Amygdala (tissue), 56 donors: ENCODE measurements at regions not wholly inside any gene's neighbourhood (a gene's known extent, or its start where the extent isn't known, plus 50 kb on each side); places are given as distances from the start of the nearest gene placed in this dataset.

Source experiments
- DNase-seq, 56 donors: peaks; one replicate each; lab custom pipeline; 2025; lab: John Stamatoyannopoulos, UW

DNA sequence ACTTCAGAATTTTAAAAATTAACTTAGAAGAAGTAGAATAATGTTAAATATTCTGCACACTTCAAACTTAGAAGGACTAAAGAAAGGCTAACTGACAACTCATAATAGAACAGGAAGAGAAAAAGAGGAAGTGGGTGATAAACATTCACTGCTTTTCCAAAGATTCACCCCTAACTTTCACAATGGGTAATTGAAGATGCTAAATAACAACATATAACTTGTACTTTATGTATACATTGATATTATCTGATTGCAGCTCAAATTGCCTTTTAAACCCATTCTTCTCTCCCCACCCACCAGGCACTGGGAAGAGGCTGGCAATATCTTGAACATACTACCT, 376.6 kb downstream of the EFNA5 start:
- DNase-seq = no peak

DNA sequence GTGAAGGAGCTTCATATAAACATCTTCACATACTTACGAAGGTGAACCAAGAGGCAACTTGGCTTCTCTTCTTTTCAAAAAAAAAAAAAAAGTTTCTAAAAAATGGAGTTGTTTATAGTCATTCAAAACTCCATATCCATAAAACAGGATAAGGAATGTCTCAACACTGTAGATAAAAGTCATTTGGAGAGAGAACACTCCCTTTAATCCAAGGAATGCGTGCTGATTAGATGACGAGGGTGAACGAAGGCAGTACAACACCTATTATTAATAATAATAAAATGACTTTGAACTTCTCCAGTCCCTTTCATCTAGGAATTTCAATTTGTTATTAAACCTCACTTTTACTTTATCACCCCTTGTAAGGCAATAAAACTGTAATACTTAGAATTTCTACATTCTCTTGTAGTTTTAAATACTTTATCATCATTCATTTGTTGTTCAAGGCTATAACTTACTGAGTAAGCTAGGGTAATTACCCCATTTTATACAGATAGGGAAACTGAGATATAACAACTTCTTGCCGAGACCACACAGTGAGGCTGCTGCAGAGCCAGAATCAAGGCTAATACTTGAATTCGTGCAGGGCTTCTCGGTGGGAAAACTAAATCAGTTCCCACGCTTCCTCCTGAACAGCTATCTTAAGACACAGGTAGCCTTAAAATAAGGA, 377.1 kb downstream of the EFNA5 start:
- no peak for DNase-seq

DNA sequence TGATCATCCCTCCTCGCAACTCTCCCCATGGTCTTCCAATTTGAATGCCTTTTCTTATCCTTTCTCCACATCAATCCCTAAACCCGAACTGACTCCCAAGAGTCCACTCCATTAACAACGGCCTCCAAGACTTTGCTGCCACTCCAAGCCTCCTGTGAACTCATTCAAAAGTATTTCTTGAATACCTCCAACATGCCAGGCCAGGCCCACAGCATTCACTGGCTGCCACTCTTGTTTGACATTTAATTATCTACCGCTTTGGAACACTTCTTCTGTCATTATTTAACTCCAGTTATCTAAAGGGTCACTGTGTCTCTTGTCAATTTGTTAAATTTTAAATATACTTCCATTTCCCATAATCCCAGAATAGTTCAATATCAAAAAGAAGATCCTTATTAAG, 378.9 kb downstream of the EFNA5 start:
- DNase-seq = no peak

DNA sequence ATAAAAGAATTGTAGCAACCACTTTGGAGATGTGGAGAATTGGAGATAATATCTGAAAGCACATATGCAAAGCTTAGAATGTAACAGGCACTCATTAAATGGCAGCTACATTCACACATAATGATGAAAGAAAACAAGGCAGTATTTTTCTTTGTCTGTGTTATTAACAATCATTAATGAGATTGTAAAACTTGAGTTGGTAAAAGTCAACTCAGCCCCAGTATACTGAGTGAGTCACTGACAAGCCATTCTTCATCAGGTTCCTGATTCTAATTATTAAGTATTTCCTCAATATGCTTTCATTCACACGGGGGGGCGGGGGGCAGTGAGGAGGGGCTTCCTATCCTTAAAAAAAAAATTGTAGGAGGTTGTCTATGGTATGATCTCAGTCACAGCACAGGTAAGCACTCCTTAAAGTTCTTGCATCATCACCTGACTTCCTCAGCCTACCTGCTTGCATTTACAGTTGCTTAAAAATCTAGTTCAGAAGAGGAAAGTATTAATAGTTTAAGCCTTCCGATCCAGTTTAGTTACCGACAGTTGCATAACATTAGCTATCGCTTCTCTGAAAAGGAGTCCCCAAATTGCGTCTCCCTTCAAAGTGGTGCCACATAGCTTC, 379.8 kb downstream of the EFNA5 start:
- no peak for DNase-seq

DNA sequence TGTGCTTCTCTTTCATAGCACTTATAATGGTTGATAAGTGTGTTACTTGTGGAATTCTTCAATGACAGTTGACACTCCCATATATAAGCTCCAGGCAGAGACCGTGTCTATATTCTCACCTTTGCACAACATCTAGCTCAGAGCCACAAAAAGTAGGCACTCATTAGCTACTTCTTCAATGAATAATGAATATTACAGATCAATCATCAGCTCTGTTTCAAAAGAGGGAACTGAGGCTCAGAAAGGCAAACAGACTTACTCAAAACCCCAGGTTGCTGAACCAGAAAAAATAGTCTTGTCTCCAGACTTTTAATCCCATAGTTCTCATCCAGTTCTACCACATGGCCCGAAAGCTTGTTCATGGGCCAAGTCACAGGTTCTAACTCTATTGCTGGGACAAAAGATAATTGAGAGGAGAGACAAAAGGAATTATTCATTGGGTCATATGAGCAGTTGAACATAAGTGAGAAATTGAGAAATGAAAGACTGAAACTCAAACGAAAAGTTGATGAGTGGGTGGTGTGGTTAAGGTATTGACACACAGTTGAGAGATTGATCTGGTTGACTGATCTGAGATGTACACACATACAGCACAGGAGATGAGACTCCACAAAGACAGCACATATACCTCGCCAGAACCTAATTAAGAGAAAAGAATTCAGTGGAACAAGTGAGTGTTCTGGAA, 381.6 kb downstream of the EFNA5 start:
- DNase-seq = no peak

DNA sequence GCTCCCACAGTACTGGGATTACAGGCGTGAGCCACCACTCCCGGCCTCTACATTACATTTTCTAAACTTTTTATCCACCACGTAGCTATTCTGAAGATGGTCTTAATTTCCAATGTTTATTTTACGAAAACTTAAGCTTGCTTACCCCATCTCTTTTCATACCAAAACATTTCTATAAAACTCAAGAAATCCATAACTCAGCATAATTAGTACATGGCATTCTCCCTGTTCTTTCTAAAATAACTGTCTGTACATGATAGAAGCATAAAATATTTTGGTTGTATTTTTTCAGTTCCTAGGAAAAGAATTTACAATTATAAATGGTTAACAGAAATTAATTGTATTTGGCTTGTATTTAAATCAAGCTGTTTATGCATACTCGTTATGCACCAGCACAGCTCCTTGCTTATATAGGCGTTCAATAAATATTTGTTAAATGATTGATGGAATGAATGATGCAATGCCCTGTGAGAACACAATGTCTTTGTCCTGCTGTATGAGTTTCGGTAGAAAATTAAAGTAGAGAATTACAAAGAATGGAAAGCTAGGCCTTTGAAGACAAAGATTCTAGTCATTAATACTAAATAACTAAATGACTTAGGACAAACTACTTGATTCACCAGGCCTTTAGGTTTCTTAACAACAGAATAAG, 384.2 kb downstream of the EFNA5 start:
- DNase-seq = no peak

DNA sequence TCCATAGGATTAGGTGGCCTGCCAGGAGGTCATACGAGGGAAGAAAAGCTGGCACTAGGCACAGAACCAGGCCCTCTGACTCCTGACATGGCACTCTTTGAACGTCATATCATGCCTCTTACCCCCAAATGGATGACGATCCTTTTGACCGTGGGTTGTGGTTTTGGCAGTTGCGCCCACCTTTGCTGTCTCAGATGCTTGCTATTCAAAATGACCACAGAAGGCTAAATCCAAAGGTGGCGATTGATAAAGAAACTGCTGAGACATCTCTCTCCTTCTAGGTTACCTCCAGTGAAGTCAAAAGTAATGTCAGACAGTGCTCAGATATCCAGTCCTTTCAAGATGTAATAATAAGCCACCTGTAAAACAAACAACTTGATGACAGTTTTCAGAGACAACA, 385.0 kb downstream of the EFNA5 start:
- DNase-seq = no peak

DNA sequence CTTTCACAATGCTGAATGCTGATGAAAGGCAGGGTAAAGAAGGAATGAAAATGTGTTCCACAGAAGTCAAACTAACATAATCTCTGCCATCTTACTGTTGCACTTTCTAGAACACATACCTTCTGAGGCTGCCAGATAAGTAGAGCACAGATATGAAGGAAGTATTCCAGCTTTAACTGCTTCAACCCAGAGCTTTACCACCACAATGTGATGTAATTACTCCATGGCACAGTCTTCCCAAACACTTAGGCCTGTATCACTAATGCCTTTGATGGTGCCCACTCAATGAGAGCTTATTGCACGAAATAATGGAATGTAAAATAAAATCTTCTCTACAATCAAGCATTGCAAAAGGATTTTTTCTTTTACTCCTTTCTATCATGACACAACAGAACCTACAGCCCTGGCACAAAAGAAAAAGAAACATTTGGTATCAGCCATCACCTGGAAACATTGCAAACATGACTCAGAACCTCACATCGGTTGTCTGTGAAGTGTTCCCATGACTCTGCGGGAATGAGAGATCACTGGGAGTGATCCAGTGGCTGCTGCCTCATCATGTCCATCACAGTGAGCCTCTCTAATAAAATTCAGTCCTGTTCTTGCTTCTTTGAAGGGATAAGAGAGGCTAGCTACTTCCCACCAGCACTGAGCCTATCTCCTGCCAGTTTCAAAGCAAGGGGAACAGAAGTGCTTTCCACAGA, 385.8 kb downstream of the EFNA5 start:
- DNase-seq = no peak

DNA sequence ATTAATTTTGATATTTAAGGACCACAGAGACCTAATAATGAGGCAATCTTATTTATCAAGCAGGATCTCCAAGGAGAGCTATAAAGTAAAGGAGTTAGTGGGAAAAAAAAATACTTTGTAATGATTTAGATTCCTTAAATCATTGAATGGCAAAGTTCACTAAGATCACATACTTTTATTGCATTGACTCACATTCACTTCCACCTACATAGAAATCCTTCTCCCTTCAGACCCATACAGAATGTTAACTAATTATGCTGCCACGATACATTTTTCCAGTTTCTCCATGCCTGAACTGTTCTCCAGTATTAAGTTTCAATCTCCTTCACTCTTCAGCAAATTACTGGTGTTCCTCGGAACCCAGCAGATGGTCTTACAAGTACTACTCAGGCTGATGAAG, 388.7 kb downstream of the EFNA5 start:
- no peak for DNase-seq

DNA sequence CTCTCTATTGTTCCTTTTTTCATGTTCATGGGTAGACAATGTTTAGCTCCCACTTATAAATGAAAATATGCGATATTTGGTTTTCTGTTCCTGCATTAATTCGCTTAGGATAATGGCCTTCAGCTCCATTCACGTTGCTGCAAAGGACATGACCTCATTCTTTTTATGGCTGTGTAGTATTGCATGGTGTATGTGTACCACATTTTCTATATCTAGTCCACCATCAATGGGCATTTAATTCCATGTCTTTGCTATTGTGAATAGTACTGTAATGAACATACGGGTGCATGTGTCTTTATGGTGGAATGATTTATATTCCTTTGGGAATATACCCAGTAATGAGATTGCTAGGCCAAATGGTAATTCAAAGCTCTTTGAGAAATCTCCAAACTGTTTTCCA, 392.0 kb downstream of the EFNA5 start:
- DNase-seq = no peak

DNA sequence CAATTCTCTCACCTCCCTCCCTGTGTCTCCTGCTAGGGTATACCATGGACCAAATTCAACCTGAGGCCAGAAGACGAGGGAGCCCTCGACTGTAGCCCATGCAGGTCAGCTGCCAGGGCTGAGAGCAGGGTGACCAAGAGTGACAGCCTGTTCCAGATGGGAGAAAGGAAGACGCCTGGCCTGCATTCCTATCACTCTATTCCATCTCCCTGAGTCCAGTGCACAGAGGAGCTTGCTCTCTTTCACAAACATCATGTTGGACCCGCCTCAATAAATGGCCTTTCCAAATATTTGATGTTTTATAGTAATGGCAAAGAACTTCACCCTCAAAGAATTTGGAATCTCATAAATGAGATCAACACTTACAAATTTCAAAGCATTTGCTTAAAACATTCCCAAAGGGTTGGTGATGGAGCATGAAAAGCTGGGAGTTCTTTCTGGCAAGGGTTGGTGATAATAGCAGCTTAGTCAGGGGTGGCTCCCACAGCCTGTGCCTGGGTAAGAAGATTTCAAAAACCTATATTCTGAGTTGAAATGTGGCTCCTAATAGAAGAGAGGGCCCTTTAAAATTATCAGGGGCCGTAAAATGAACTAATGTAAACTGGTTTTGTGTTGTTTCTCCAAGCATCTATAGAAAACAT, 393.1 kb downstream of the EFNA5 start:
- no peak for DNase-seq

DNA sequence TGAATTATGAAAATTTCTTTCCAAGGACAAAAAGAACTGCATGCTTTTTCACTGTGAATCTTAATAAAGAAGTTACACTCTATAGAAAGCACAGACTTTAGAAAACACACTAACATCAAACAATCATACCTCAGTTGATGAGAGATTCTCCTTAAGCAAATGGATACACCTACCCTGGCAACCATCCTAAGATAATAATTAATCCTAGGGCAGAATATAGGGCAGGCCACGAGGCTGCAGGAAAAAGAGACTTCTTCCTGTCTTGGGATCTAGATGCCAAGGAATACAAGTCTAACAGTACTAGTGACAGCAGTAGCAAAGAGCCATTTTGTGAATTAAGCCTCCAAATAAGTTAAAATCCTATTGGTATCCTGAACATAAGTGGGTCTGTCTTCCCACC, 395.4 kb downstream of the EFNA5 start:
- no peak for DNase-seq

DNA sequence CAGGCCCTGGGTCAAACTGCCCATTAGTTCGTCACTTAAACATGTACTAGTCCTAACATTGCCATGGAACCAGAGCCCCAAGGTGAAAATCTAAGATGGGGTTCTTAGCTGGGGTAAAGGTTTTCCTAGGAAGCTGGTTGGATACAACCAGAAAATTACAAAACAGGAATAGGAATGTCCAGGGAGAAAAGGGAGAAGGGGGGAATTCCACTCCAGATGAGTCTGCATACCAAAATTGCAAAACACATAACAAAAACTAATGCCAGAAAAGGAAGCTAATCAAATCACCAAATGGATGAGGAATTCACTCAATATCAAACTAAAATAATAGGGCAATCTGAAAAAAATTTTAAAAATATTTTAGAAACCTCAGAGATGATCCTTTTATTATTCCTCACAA, 396.2 kb downstream of the EFNA5 start:
- no peak for DNase-seq

DNA sequence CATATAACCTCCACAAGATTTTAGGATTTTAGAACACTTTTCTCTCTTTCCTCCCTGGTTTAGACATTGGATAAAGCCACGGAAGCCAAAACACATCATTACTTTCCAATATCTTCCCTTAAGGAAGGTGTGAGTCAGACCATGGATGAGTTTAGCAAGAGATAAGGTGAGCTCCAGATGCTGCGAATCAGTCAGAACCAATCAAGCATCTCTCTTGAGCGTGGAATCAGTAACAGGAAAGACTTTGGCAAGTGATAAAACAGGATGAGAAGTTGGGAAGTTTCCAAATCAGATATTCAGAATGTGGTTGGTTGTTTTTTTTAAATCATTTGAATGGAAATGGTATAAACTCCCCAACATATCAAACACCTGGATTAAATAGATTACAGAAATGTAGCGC, 397.8 kb downstream of the EFNA5 start:
- no peak for DNase-seq

DNA sequence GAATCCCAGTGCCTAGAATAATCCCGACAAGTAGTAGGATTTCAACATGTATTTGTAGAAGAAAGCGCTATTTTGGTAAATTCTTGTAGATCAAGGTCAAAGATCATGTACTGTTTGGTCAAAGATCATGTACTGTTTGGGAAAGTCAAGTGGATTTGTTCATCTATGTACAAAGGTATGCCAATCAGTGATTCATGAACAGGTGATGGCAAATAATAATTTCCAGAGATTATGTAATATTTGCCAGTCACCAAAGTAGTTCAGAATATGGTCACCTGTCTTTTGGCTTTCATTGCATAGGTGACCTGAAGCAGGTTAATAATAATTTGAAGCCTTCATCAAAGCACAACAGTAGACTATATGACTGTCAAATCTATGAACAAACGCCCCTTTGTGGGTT, 398.2 kb downstream of the EFNA5 start:
- DNase-seq = no peak

DNA sequence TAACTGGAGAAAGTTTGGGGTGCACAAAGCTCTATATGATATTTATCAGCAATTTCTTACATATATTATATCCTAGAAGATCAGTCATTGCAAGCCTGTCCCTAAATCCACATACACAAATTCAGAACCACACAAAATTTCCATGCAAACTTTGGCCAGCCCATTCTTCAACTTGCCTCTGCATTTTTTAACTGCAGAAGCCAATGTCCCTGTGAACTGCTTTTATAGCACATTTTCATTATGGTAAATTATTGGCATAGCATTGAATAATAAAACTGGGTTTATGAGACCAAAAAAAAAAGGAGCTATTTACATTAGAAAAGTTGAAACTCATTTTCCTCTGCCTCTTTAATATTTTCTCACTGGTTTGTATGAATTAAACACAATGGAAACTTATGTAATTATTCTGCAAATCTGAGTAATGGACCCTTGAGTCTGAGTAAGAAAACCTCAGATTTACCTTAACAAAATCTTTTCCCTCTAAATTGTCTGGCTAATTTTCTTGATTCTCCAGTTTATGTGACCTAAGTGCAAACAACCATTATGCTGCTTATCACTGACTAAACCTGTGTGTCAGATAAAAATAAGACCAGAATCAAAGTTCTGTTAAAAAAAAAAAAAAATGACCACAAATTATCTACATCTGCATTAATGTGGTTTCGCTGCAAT, 398.9 kb downstream of the EFNA5 start:
- no peak for DNase-seq

DNA sequence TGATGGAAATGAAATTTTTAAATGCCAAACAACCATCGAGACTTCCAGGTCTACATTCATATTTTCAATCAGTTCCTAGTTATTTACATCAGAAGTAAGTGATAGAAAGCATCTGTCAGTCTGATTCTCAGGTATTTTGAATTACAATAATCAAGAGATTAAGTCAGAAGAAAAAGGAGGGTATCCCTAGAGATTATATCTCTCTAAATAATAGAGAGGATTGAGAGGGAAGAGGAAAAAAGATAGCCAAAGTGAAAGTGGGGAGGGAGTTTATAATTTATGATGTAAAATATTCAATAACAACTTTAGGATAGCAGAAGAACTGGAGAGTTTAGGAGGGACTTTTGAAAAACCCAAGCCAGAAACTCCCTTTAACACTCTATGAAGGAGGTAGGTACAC, 400.2 kb downstream of the EFNA5 start:
- no peak for DNase-seq

DNA sequence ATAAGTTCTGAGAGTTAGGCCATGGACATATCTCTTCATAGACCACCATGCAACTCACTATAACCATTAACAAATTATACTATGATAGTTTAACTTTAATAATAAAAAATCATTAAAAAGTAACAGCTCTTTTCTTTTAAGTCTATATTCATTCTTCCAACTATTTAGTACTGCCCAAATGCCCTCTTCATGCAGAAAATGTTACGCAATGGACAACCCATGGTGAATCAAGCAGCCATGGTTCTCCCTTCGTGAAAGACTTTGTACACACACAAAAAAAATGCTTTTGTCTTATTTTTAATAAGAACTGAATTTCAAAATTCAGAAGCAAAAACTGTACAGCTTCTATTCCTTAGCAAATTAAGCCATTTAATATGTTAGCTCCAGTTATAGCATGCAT, 401.1 kb downstream of the EFNA5 start:
- no peak for DNase-seq

DNA sequence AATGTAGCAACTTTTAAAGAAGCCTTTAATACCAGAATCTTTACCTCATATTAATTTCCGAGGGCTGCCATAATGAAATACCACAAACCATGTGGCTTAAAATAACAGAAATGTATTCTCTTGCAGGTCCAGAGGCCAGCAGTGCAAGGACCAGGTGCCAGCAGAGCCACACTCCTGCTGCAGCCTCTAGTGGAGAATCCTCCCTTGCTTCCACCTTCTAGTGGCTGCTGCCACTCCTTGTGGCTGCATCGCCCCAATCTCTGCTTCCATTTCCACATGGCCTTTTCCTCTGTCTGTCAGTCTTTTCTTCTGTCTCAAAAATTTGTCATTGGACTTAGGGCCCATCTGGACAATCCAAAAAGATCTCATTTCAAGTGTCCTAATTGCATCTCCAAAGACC, 401.5 kb downstream of the EFNA5 start:
- DNase-seq = no peak

DNA sequence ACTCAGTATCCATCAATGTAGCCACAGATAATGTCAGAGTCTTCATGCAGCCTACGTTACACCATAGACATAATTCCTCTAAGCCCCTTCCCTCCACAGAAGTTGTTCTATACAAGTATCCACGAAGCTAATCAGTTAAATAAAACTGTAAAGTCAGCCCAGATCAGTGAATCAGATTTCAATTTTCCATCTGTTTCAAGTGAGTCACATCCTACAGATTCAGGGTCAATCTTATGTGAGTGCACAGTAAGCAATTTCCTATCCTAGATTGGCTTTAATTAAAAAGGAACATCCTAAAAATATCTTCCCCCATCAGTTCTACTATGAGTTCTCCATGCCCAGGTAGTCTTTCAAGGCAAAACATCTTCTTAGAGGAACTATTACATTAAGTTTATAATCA, 402.5 kb downstream of the EFNA5 start:
- DNase-seq = no peak
